GM12891 (cell line): ENCODE measurements at regions not wholly inside any gene's neighbourhood (a gene's known extent, or its start where the extent isn't known, plus 50 kb on each side); places are given as distances from the start of the nearest gene placed in this dataset.

Source experiments
- PAX5 ChIP-seq: IDR thresholded peaks from 2 replicates; pipeline ENCODE4 v1.6.1; 2011; ENCODE audit warnings: low read length, moderate library complexity, mild to moderate bottlenecking; ENCODE audit not compliant: insufficient read depth, severe bottlenecking
- POLR2A ChIP-seq: IDR thresholded peaks from 2 replicates; pipeline ENCODE4 v1.6.1; 2011; ENCODE audit warnings: low read depth, low read length, control low read depth
- POLR2AphosphoS5 ChIP-seq: IDR thresholded peaks from 2 replicates; pipeline ENCODE4 v1.6.1; 2011; ENCODE audit warnings: low read depth, low read length, control low read depth
- POU2F2 ChIP-seq: IDR thresholded peaks from 2 replicates; pipeline ENCODE4 v1.6.1; 2011; ENCODE audit warnings: low read depth, mild to moderate bottlenecking, control low read depth, low read length, moderate library complexity
- SPI1 ChIP-seq: IDR thresholded peaks from 2 replicates; pipeline ENCODE4 v1.6.1; 2011; ENCODE audit warnings: low read depth, low read length, control low read depth
- TAF1 ChIP-seq: IDR thresholded peaks from 2 replicates; pipeline ENCODE4 v1.6.1; 2011; ENCODE audit warnings: low read depth, low read length, control low read depth

- TF ChIP-seq POLR2A (no peak), POLR2AphosphoS5 (no peak), SPI1 (no peak), TAF1 (no peak), PAX5 (no peak), POU2F2 (no peak)
Measured at GRCh38 chr18:40094441-40094840, 1860.6 kb upstream of the PIK3C3 start.
